Stimulated activated CD4-positive, alpha-beta T cell treated with anti-CD3 and anti-CD28 coated beads, Interleukin-12 subunit alpha, Interleukin-12 subunit beta, amount 100 ng/mL, for 4 hours (primary cell): ENCODE measurements at regions not wholly inside any gene's neighbourhood (a gene's known extent, or its start where the extent isn't known, plus 50 kb on each side); places are given as distances from the start of the nearest gene placed in this dataset.

Experiments used
- DNase-seq: peaks from one replicate; pipeline ENCODE4 v3.0.0-alpha.2; 2020

GRCh38 chr9:135240871-135241311 lies 153.4 kb downstream of the OLFM1 start:
- DNase-seq, result no peak

- DNase-seq, result no peak
Observed at GRCh38 chr9:135241381-135242048, 154.0 kb downstream of the OLFM1 start.

- DNase-seq, result no peak
Observed at GRCh38 chr9:135242049-135242396, 154.6 kb downstream of the OLFM1 start.

GRCh38 chr9:135242406-135242805 lies 154.9 kb downstream of the OLFM1 start:
- no peak for DNase-seq

- no peak for DNase-seq
Observed at GRCh38 chr9:135243201-135244190, 156.0 kb downstream of the OLFM1 start.

DNA sequence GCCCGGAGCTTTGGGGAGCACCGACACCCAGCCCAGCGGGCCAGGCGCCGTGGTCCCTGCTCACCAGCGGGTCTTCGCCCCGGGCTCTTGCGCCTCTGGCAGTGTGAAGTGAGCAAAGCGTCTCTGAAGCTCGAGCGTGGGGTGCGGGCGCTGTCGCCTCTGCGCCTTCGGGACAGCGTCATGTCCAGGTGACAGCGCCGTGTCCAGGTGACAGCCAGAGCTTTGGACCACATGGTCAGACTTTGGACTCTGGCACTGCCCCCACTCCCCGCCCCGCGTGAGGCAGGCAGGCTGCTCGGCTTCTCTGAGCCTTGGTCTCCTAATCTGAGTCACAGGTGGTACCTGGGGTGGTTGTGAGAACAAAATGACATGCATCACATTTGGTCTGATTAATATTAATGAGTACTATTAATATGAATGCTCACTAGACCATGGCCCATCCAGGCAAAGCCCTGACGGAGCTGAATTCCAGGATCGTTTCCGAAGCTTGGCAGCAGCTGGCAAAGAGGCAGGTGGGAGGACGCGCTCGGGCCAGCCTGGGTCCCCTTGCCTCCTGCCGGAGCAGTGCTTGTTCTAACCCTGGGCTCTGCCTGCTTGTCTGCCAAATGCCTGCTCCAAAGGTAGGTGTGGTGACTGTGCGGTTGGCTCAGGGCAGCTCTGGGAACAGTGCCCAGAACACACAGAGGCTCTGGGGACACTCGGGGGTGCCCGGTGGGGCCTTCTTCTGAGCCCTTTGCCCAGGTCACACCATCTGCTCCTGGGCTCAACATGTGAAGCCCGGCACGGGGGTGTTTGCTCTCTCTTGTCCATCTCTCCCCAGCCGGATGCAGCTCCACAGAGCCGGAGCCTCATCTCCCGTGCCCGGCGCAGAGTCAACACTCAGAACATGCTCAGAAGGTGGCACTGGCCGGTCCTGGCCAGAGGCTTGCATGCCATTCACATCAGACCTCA lies 157.1 kb downstream of the OLFM1 start:
- DNase-seq, result no peak

DNA sequence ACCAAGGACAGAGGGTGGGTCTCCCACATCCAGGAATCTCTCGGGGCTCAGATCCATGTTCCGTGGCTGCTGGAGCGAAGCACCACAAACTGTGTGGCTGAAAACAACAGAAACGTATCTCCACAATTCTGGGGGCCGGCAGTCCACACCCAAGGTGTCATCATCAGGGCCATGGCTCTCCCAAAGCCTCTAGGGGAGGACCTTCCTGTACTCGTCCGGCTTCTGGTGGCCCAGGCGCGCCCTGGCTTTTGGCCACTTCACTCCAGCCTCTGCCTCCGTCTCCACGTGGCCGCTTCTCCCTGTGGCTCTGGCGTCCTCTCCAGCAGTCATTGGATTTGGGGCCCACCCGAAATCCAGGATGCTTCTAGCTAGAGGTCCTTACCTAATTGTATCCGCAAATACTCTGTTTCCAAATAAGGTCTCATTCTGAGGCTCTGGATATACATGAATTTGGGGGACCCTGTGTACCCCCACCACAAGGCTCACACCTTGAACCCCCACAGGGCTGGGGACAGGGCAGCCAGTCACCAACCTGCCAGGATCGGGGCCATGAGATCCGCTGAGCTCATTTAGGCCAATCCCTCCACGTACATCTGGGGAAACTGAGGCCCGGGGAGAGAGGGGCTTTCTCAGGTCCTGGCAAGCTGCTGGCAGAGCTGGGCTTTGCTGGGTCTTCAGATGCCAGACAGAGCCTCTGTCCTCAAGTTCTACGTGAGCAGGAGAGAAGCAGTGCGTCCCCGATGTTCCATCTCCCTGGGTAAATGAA lies 158.2 kb downstream of the OLFM1 start:
- no peak for DNase-seq

GRCh38 chr9:135246248-135247205 lies 159.1 kb downstream of the OLFM1 start:
- no peak for DNase-seq

DNA sequence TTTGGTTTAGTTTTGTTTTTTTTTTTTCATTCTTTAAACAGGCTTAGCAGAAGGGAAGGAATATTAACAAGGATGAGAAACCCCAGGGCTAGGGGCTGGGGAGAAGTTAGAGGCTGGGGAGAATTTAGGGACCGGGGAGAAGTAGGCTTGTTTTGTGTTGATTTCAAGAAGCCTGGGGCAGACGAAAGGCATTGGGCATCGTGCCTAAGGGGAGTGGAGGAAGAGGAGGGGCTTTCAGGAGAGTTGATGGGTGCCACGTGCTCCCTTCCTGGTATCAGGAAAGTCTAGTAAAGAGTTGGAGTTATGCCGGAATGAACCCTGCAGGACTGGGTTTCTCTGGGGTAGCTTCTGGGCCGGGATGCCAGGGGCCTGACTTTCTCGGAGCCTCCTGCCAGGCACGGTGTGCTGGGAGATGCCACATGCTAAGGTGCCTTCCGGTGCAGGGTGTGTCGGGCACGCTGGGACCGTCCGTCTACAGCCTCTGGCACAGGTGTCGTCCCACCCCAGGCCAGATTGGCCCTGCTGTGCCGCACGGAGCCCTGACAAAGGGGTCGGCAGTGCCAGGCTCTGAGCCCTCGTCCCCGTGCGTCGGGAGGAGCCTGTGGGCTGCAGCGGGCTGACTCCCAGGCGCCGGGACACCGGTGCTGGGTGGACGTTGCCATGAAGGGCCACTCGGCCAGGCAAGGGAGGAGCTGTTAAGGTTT lies 159.9 kb downstream of the OLFM1 start:
- no peak for DNase-seq

DNA sequence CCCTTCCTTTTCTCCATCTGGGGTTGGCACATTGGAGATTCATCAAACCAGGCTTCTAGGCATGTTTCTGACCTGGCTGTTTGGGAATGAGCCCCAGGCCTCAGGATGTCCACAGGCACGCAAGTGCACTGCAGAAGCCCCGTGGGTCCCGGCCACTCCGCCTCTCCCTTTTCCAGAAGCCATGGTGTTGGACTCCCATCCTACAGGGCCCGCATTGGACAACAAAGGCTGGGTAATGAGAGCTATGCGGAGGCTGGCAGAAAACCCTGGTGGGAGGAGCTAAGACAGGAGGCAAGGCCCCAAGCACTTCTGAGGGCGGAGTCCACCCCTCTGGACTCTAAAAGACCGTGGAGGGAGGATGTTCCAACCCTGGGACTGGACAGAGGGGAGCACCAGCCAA lies 160.6 kb downstream of the OLFM1 start:
- no peak for DNase-seq

DNA sequence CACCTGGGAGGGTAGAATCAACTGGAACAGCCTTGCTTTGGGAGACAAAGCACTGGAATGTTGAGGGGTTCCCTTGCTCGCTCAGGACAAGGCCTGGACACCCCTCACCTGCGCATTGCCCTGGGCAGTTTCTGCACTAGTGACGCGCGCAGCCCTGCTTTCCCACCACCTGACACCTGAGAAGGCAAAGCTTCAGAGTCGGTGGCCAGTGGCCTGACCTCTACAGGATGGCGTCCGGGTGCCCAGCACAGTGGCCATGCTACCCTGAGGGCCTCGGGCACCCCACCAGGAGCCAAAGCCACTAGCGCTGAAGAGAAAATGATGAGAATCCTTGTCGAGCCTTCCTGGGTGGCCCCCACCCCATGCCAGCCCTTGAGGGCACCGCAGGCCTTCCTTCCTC lies 161.3 kb downstream of the OLFM1 start:
- DNase-seq, result no peak

DNA sequence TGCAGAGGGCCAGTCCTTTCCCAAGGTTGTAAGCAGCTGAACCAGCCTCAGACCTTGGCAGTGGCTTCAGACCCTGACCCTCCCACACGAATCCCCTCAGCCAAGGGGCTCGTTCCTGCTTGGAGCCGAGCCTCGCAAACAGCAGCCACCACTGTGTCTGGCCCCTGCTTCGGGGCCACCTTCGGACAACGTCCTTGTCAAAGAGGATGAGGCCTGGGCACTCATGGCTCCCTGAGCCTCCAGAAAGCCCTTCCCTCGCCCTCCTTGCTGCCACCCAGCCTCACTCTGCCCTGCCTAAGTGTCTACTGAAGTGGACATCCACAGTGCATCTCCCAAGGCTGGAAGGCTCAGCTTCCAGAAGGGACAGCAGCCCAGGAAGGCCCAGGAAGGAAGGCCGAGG lies 161.7 kb downstream of the OLFM1 start:
- no peak for DNase-seq

- DNase-seq, result no peak
Observed at GRCh38 chr9:135249711-135250110, 162.2 kb downstream of the OLFM1 start.

GRCh38 chr9:135251331-135251761 lies 163.9 kb downstream of the OLFM1 start:
- no peak for DNase-seq

- no peak for DNase-seq
Observed at GRCh38 chr9:135251996-135252760, 164.7 kb downstream of the OLFM1 start.

DNA sequence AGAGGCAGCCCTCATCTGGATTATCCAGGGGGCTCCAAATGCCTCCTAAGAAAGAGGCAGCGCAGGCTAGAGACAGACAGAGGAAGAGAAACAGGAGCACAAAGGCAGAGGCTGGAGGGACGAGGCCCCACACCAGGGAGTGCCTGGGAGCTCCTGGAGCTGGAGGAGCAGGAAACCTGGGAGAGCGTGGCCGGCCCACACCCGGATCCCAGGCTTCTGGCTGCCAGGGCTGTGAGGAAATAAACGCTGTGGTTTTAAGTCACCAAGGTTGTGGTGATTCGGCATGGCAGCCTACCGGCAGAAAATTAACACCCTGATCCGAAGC lies 165.5 kb downstream of the OLFM1 start:
- no peak for DNase-seq

- no peak for DNase-seq
Observed at GRCh38 chr9:135253305-135254004, 166.0 kb downstream of the OLFM1 start.

- DNase-seq, result no peak
Observed at GRCh38 chr9:135254176-135255032, 166.9 kb downstream of the OLFM1 start.
